MCF 10A (cell line): ENCODE measurements at regions not wholly inside any gene's neighbourhood (a gene's known extent, or its start where the extent isn't known, plus 50 kb on each side); places are given as distances from the start of the nearest gene placed in this dataset.

Experiments
- BruUV-seq: library from RNA; stranded (reverse); fragments of 400-500 nt; replicated peaks from 2 replicates; lab custom pipeline; 2021; lab: Mats Ljungman, UMichigan
- CTCF ChIA-PET: fragments of 300-600 bp; sonication (Branson Sonifier 250); formaldehyde crosslinking; extraction: SDS; loops from one replicate; lab custom pipeline; 2021; ENCODE audit warnings: antibody characterized with exemption, inconsistent platforms; lab: Yijun Ruan, JAX
- POLR2A ChIA-PET: fragments of 300-600, 350-650 bp; sonication (Branson Sonifier 250); formaldehyde crosslinking; extraction: SDS; loops from one replicate; lab custom pipeline; 2020; ENCODE audit warnings: antibody characterized with exemption, inconsistent platforms; lab: Yijun Ruan, JAX
- DNase-seq: peaks from one replicate; pipeline ENCODE4 v3.0.0-alpha.2; 2018; ENCODE audit not compliant: unreplicated experiment
- H3K27ac Mint-ChIP-seq: one replicate; pipeline ENCODE4 v1.8.0; 2022; ENCODE audit warnings: mild to moderate bottlenecking, low read depth, mixed read lengths; ENCODE audit not compliant: unreplicated experiment
- H3K27me3 Mint-ChIP-seq: one replicate; pipeline ENCODE4 v1.8.0; 2022; ENCODE audit warnings: mixed read lengths; ENCODE audit not compliant: insufficient read depth, unreplicated experiment
- H3K36me3 Mint-ChIP-seq: one replicate; pipeline ENCODE4 v1.8.0; 2022; ENCODE audit warnings: mild to moderate bottlenecking, moderate library complexity, mixed read lengths; ENCODE audit not compliant: insufficient read depth, unreplicated experiment
- H3K4me1 Mint-ChIP-seq: one replicate; pipeline ENCODE4 v1.8.0; 2022; ENCODE audit warnings: mixed read lengths; ENCODE audit not compliant: insufficient read depth, unreplicated experiment
- H3K4me3 Mint-ChIP-seq: one replicate; pipeline ENCODE4 v1.8.0; 2022; ENCODE audit warnings: mild to moderate bottlenecking, moderate library complexity, mixed read lengths; ENCODE audit not compliant: unreplicated experiment
- H3K9me3 Mint-ChIP-seq: one replicate; pipeline ENCODE4 v1.8.0; 2022; ENCODE audit warnings: mixed read lengths; ENCODE audit not compliant: unreplicated experiment
- CTCF ChIP-seq: fragments of 200-600 bp; IDR thresholded peaks from one replicate; pipeline ENCODE4 v1.8.0; 2022; ENCODE audit warnings: antibody characterized with exemption, mild to moderate bottlenecking; ENCODE audit not compliant: unreplicated experiment
- intact Hi-C: fragments of 100-400 bp; cut with micrococcal nuclease; formaldehyde crosslinking; loops from 2 replicates; pipeline ENCODE4 v1.14.1; 2022

- intact Hi-C loops: no loop called here
- TF ChIP-seq CTCF: no peak
- no TSS peak for BruUV-seq
- no peak overlapping the region for H3K27ac Mint-ChIP-seq
- no peaks in the 10 kb centered on the region for H3K27me3 Mint-ChIP-seq
- no peak overlapping the region for H3K4me3 Mint-ChIP-seq
- ChIA-PET CTCF (interaction anchor here (0.7 kb wide), 1 partner anchor 11 kb away, joined by 3 read pairs; no protein-coding TSS in a partner anchor), POLR2A (no interaction called here)
- H3K36me3 Mint-ChIP-seq: no peaks in the 10 kb centered on the region
- DNase-seq: no peak
- H3K9me3 Mint-ChIP-seq: no peaks in the 10 kb centered on the region
- H3K4me1 Mint-ChIP-seq: peaks cover 5% of the 10 kb centered on the region
Observed at GRCh38 chr2:203591642-203592041, 56.5 kb upstream of the RAPH1 start.

GRCh38 chr2:203592470-203592869 is 57.4 kb upstream of the RAPH1 start:
- Mint-ChIP-seq H3K36me3 (no peaks in the 10 kb centered on the region), H3K27ac (no peak overlapping the region), H3K9me3 (no peaks in the 10 kb centered on the region), H3K4me3 (no peak overlapping the region), H3K4me1 (no peaks in the 10 kb centered on the region), H3K27me3 (no peaks in the 10 kb centered on the region)
- POLR2A ChIA-PET: interaction anchor here (0.6 to 0.7 kb wide), 2 partner anchors 28 to 60 kb away, joined by 3 to 4 read pairs; no protein-coding TSS in a partner anchor
- intact Hi-C loops: no loop called here
- CTCF ChIA-PET: no interaction called here
- no peak for DNase-seq
- BruUV-seq: no TSS peak
- no peak for TF ChIP-seq CTCF

GRCh38 chr2:203594541-203594940 is 59.4 kb upstream of the RAPH1 start:
- no peak overlapping the region for H3K4me3 Mint-ChIP-seq
- TF ChIP-seq CTCF: no peak
- no TSS peak for BruUV-seq
- CTCF ChIA-PET: interaction anchor here (0.9 kb wide), 1 partner anchor 225 kb away, joined by 3 read pairs; no protein-coding TSS in a partner anchor
- no peaks in the 10 kb centered on the region for H3K27me3 Mint-ChIP-seq
- DNase-seq: no peak
- no peaks in the 10 kb centered on the region for H3K4me1 Mint-ChIP-seq
- POLR2A ChIA-PET: no interaction called here
- no peak overlapping the region for H3K27ac Mint-ChIP-seq
- H3K9me3 Mint-ChIP-seq: no peaks in the 10 kb centered on the region
- intact Hi-C loops: no loop called here
- H3K36me3 Mint-ChIP-seq: no peaks in the 10 kb centered on the region

- Mint-ChIP-seq H3K27me3 (no peaks in the 10 kb centered on the region), H3K4me1 (no peaks in the 10 kb centered on the region), H3K36me3 (no peaks in the 10 kb centered on the region), H3K27ac (no peak overlapping the region), H3K4me3 (no peak overlapping the region), H3K9me3 (no peaks in the 10 kb centered on the region)
- ChIA-PET POLR2A (interaction anchor here (1.3 kb wide), 1 partner anchor 62 kb away, joined by 3 read pairs; no protein-coding TSS in a partner anchor), CTCF (interaction anchor here (0.7 kb wide), 1 partner anchor 606 kb away, joined by 4 read pairs; no protein-coding TSS in a partner anchor)
- BruUV-seq: no TSS peak
- no peak for TF ChIP-seq CTCF
- DNase-seq: no peak
- intact Hi-C loops: no loop called here
Observed at GRCh38 chr2:203596183-203596582, 61.1 kb upstream of the RAPH1 start.
